Stomach (tissue), 4 donors: ENCODE measurements at regions not wholly inside any gene's neighbourhood (a gene's known extent, or its start where the extent isn't known, plus 50 kb on each side); places are given as distances from the start of the nearest gene placed in this dataset.

Experiments
- EP300 ChIP-seq: sonication (generic); formaldehyde crosslinking; IDR thresholded peaks from one replicate; pipeline ENCODE4 v1.6.1; 2017; ENCODE audit warnings: antibody characterized with exemption
- POLR2A ChIP-seq, 4 donors: fragments of 450-650 bp; IDR thresholded peaks; one replicate each; pipeline ENCODE4 v1.6.1; 2016; ENCODE audit warnings: antibody characterized with exemption in 4 of 4, control low read depth in 2 of 4, mild to moderate bottlenecking in 1 of 4, moderate library complexity in 1 of 4
- POLR2AphosphoS5 ChIP-seq, 3 donors: sonication (generic); formaldehyde crosslinking; IDR thresholded peaks; one replicate each; pipeline ENCODE4 v1.6.1; 2016; ENCODE audit warnings: antibody characterized with exemption in 3 of 3
- TF ChIP-seq, protein P1 (sequence below), 7 experiments: fragments of 450-650 bp in 4 of 7; fragments of 200-600 bp in 3 of 7; sonication (generic) in 3 of 7; IDR thresholded peaks; one replicate each; pipeline ENCODE4 v1.5.1; 2016 to 2019; ENCODE audit warnings: antibody characterized with exemption in 7 of 7, control low read depth in 2 of 7, mild to moderate bottlenecking in 1 of 7

DNA sequence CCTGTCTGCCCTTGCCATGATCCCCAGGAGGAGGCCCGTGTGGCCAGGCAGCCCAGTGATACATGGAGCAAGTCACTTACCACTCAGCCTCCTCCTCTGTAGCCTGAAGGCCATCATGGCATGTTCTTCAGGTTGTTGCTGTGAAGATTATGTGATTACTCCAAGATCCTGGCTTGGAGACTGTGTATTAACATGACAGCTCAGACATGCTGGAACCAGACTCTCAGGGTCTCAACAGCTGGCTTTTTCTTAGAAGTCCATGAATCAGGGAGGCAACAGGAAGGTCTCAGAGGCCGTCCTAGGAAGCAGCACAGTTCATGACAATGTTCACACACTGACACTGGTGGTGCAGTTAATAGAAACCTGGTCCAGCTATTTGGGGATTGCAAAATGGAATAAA lies 158.6 kb upstream of the TWIST2 start:
- no peak for TF ChIP-seq EP300
- TF ChIP-seq, protein P1, sequence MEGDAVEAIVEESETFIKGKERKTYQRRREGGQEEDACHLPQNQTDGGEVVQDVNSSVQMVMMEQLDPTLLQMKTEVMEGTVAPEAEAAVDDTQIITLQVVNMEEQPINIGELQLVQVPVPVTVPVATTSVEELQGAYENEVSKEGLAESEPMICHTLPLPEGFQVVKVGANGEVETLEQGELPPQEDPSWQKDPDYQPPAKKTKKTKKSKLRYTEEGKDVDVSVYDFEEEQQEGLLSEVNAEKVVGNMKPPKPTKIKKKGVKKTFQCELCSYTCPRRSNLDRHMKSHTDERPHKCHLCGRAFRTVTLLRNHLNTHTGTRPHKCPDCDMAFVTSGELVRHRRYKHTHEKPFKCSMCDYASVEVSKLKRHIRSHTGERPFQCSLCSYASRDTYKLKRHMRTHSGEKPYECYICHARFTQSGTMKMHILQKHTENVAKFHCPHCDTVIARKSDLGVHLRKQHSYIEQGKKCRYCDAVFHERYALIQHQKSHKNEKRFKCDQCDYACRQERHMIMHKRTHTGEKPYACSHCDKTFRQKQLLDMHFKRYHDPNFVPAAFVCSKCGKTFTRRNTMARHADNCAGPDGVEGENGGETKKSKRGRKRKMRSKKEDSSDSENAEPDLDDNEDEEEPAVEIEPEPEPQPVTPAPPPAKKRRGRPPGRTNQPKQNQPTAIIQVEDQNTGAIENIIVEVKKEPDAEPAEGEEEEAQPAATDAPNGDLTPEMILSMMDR (IDR thresholded peaks at IDR 0.05), result no peak
- no peak for TF ChIP-seq POLR2A (IDR thresholded peaks at IDR 0.05)
- no peak for TF ChIP-seq POLR2AphosphoS5 (IDR thresholded peaks at IDR 0.05)
